ENCODE measurements at regions not wholly inside any gene's neighbourhood (a gene's known extent, or its start where the extent isn't known, plus 50 kb on each side); places are given as distances from the start of the nearest gene placed in this dataset.

DNA sequence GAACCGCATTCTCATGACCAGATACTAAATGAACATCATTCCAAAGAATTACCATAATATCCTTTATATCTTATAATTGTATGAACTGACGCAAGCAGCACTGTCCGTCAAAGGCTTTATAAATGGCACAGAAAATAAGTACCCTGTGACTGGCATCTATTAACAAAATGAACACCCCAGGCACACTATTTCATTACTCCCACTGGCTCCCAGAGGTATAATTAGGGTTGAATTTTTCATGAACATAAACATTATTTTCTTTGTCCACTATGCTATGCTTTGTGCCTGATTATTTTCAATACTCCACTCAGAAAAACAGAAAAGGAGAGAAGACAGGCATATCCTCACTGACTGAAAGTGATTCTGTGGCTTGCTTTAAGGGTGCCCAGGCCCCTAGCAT lies 71.1 kb downstream of the LYZL4 start:
- TF ChIP-seq CTCF (IDR thresholded peaks at IDR 0.05; ENCODE audit: insufficient read depth, low read length) (no peak), GABPA (IDR thresholded peaks at IDR 0.05; ENCODE audit: low read depth) (no peak), POLR2AphosphoS5 (IDR thresholded peaks at IDR 0.05; ENCODE audit: low read depth) (no peak), REST (IDR thresholded peaks at IDR 0.05; ENCODE audit: insufficient replicate concordance, low read depth) (no peak), SPI1 (IDR thresholded peaks at IDR 0.05; ENCODE audit: borderline replicate concordance, low read depth) (no peak)

Measured in HL-60 (cell line).